HCT116 (cell line): ENCODE measurements at regions not wholly inside any gene's neighbourhood (a gene's known extent, or its start where the extent isn't known, plus 50 kb on each side); places are given as distances from the start of the nearest gene placed in this dataset.

Experiments used
- ATAC-seq: fragments of 200-7000 bp; cut with Tn5 transposase; 2 replicates; pipeline ENCODE4 v1.9.1; 2020; ENCODE audit warnings: mild to moderate bottlenecking, moderate library complexity
- BruUV-seq: library from RNA; stranded (reverse); fragments of 400-500 nt; replicated peaks from 2 replicates; lab custom pipeline; 2021; lab: Mats Ljungman, UMichigan
- CTCF ChIA-PET: fragments of 300-600 bp; sonication (Branson Sonifier 250); formaldehyde crosslinking; loops from one replicate; lab custom pipeline; 2021; ENCODE audit warnings: antibody characterized with exemption; lab: Charles Lee
- POLR2A ChIA-PET: fragments of 300-600, 350-600 bp; sonication (Branson Sonifier 250); formaldehyde crosslinking; loops from one replicate; lab custom pipeline; 2021; ENCODE audit warnings: antibody characterized with exemption; lab: Charles Lee
- RAD21 ChIA-PET, 2 experiments: fragments of 300-600 bp; sonication (Branson Sonifier 250); formaldehyde crosslinking; loops; one replicate each; lab custom pipeline; 2023; ENCODE audit warnings: low total read pairs in 2 of 2; ENCODE audit not compliant: uncharacterized antibody in 2 of 2, unreplicated experiment in 2 of 2, low non-redundant PET in 1 of 2; lab: Charles Lee
- DNase-seq: peaks from one replicate; pipeline ENCODE4 v3.0.0-alpha.2; 2010; ENCODE audit warnings: low read depth, low spot score
- H2AFZ ChIP-seq: fragments of 200-600 bp; shearing (Covaris generic), sonication (generic); 2 replicates; pipeline ENCODE4 v1.6.1; 2017; ENCODE audit warnings: low read depth, mixed run types, mixed read lengths, antibody characterized with exemption, low read length; ENCODE audit not compliant: poor library complexity, severe bottlenecking
- H3K27ac ChIP-seq: 2 replicates; pipeline ENCODE4 v1.5.1; 2012; ENCODE audit warnings: low read depth, low read length
- H3K27me3 ChIP-seq: fragments of 200-600 bp; sonication (generic); 2 replicates; pipeline ENCODE4 v1.6.1; 2016; ENCODE audit warnings: mixed run types, low read length, mixed read lengths; ENCODE audit not compliant: insufficient read depth
- H3K36me3 ChIP-seq, 2 experiments: fragments of 200-500 bp in 1 of 2; fragments of 200-600 bp in 1 of 2; sonication (Bioruptor generic) in 1 of 2; sonication (generic) in 1 of 2; 2 replicates each; pipeline versions ENCODE4 v1.5.1 to v1.6.1; 2014 to 2016; ENCODE audit warnings: low read length in 2 of 2, inconsistent platforms in 1 of 2, mixed read lengths in 1 of 2, mixed run types in 1 of 2; ENCODE audit not compliant: insufficient read depth in 2 of 2, control insufficient read depth in 1 of 2
- H3K4me1 ChIP-seq, 2 experiments: fragments of 200-600 bp in 1 of 2; sonication (generic) in 1 of 2; 2 replicates each; pipeline versions ENCODE4 v1.5.1 to v1.6.1; 2012 to 2017; ENCODE audit warnings: low read length in 2 of 2, inconsistent platforms in 1 of 2, mild to moderate bottlenecking in 1 of 2, mixed read lengths in 1 of 2, mixed run types in 1 of 2, moderate library complexity in 1 of 2; ENCODE audit not compliant: insufficient read depth in 2 of 2, control insufficient read depth in 1 of 2
- H3K4me2 ChIP-seq: fragments of 200-600 bp; sonication (generic); 2 replicates; pipeline ENCODE4 v1.6.1; 2017; ENCODE audit warnings: mixed run types, low read length, mixed read lengths
- H3K4me3 ChIP-seq, 2 experiments: fragments of 200-600 bp in 1 of 2; sonication (generic) in 1 of 2; replicated peaks in 1 of 2; 2 replicates each; pipeline ENCODE4 v1.5.1; 2011 to 2016; ENCODE audit warnings: low read length in 2 of 2, control low read depth in 1 of 2, low read depth in 1 of 2, mild to moderate bottlenecking in 1 of 2, mixed read lengths in 1 of 2, mixed run types in 1 of 2
- H3K79me2 ChIP-seq: fragments of 200-600 bp; sonication (generic); 2 replicates; pipeline ENCODE4 v1.6.1; 2017; ENCODE audit warnings: mild to moderate bottlenecking, mixed run types, low read length, moderate library complexity, mixed read lengths; ENCODE audit not compliant: insufficient read depth
- H3K9ac ChIP-seq: fragments of 200-600 bp; sonication (generic); 2 replicates; pipeline ENCODE4 v1.6.1; 2016; ENCODE audit warnings: low read length, mixed read lengths
- H3K9me2 ChIP-seq: fragments of 200-600 bp; sonication (generic), shearing (Covaris generic); 2 replicates; pipeline ENCODE4 v1.6.1; 2017; ENCODE audit warnings: mixed run types, mild to moderate bottlenecking, moderate library complexity; ENCODE audit not compliant: insufficient read depth
- H3K9me3 ChIP-seq, 2 experiments: fragments of 200-500 bp in 1 of 2; fragments of 200-600 bp in 1 of 2; sonication (Bioruptor generic) in 1 of 2; sonication (generic) in 1 of 2; 2 replicates each; pipeline ENCODE4 v1.6.1; 2014 to 2017; ENCODE audit warnings: low read length in 2 of 2, mixed read lengths in 2 of 2, inconsistent platforms in 1 of 2, low read depth in 1 of 2, mild to moderate bottlenecking in 1 of 2, mixed run types in 1 of 2, moderate library complexity in 1 of 2; ENCODE audit not compliant: control insufficient read depth in 1 of 2, insufficient read depth in 1 of 2
- H4K20me1 ChIP-seq: fragments of 200-600 bp; sonication (generic), shearing (Covaris generic); 2 replicates; pipeline ENCODE4 v1.6.1; 2017; ENCODE audit warnings: mixed run types, mild to moderate bottlenecking, moderate library complexity; ENCODE audit not compliant: insufficient read depth
- ATF3 ChIP-seq: IDR thresholded peaks from 2 replicates; pipeline ENCODE4 v1.6.1; 2012
- CBX3 ChIP-seq: IDR thresholded peaks from 2 replicates; pipeline ENCODE4 v1.6.1; 2012; ENCODE audit warnings: low read depth
- CEBPB ChIP-seq: IDR thresholded peaks from 2 replicates; pipeline ENCODE4 v1.6.1; 2012; ENCODE audit warnings: low read depth
- CTCF ChIP-seq, 3 experiments: fragments of 200-600 bp in 1 of 3; sonication (generic) in 1 of 3; IDR thresholded peaks in 2 of 3; conservative IDR thresholded peaks in 1 of 3; 2 replicates each; pipeline ENCODE4 v1.5.1; 2012 to 2017; ENCODE audit warnings: low read depth in 2 of 3, low read length in 2 of 3, antibody characterized with exemption in 1 of 3, borderline replicate concordance in 1 of 3, control low read depth in 1 of 3, mild to moderate bottlenecking in 1 of 3, mixed read lengths in 1 of 3, mixed run types in 1 of 3, moderate library complexity in 1 of 3; ENCODE audit not compliant: insufficient read depth in 1 of 3
- EGR1 ChIP-seq: IDR thresholded peaks from 2 replicates; pipeline ENCODE4 v1.6.1; 2012; ENCODE audit warnings: low read depth
- ELF1 ChIP-seq: IDR thresholded peaks from 2 replicates; pipeline ENCODE4 v1.6.1; 2012; ENCODE audit warnings: low read depth, borderline replicate concordance
- EZH2 ChIP-seq: fragments of 200-600 bp; sonication (generic); IDR thresholded peaks from 2 replicates; pipeline ENCODE4 v1.6.1; 2017; ENCODE audit warnings: antibody characterized with exemption, mixed run types
- EZH2phosphoT487 ChIP-seq: fragments of 200-600 bp; IDR thresholded peaks from 2 replicates; pipeline ENCODE4 v1.6.1; 2018; ENCODE audit warnings: antibody characterized with exemption, borderline replicate concordance
- JUND ChIP-seq: IDR thresholded peaks from 2 replicates; pipeline ENCODE4 v1.6.1; 2012
- MAX ChIP-seq: IDR thresholded peaks from 2 replicates; pipeline ENCODE4 v1.6.1; 2012
- POLR2A ChIP-seq: IDR thresholded peaks from 2 replicates; pipeline ENCODE4 v1.7.0; 2011; ENCODE audit warnings: borderline replicate concordance; ENCODE audit not compliant: insufficient read depth, insufficient read length; ENCODE audit errors: extremely low read depth
- RAD21 ChIP-seq: IDR thresholded peaks from 2 replicates; pipeline ENCODE4 v1.6.1; 2012; ENCODE audit warnings: low read depth, mild to moderate bottlenecking
- REST ChIP-seq: IDR thresholded peaks from 2 replicates; pipeline ENCODE4 v1.6.1; 2012; ENCODE audit warnings: low read depth
- SIN3A ChIP-seq: IDR thresholded peaks from 2 replicates; pipeline ENCODE4 v1.6.1; 2012; ENCODE audit warnings: low read depth
- SP1 ChIP-seq: IDR thresholded peaks from 2 replicates; pipeline ENCODE4 v1.6.1; 2012; ENCODE audit warnings: low read depth
- SRF ChIP-seq: IDR thresholded peaks from 2 replicates; pipeline ENCODE4 v1.6.1; 2012; ENCODE audit warnings: low read depth
- TCF7L2 ChIP-seq: IDR thresholded peaks from 2 replicates; pipeline ENCODE4 v1.7.0; 2011; ENCODE audit warnings: borderline replicate concordance, inconsistent platforms; ENCODE audit not compliant: insufficient read depth, insufficient read length; ENCODE audit errors: extremely low read depth
- YY1 ChIP-seq: IDR thresholded peaks from 2 replicates; pipeline ENCODE4 v1.6.1; 2011; ENCODE audit warnings: low read length, low read depth, moderate library complexity, mild to moderate bottlenecking; ENCODE audit not compliant: insufficient replicate concordance; ENCODE audit errors: extremely low read depth
- ZNF274 ChIP-seq: fragments of 200-500 bp; sonication (Bioruptor generic); IDR thresholded peaks from 2 replicates; pipeline ENCODE4 v1.6.1; 2014; ENCODE audit warnings: mild to moderate bottlenecking, low read depth, low read length, inconsistent platforms
- intact Hi-C: fragments of 100-400 bp; cut with micrococcal nuclease; formaldehyde crosslinking; loops from 2 replicates; pipeline ENCODE4 v1.10.0; 2022

- no TSS peak for BruUV-seq
- H3K36me3 ChIP-seq, result no peaks in the 10 kb centered on the region
- no peak overlapping the region for H3K4me3 ChIP-seq
- H3K4me2 ChIP-seq, result no peak overlapping the region
- TF ChIP-seq RAD21 (no peak), EZH2phosphoT487 (no peak), REST (no peak), SIN3A (no peak), SRF (no peak), CBX3 (no peak), ATF3 (no peak), YY1 (no peak), TCF7L2 (no peak), ZNF274 (no peak), EZH2 (no peak), ELF1 (no peak), MAX (no peak), SP1 (no peak), JUND (no peak), CEBPB (no peak), POLR2A (no peak), CTCF (IDR thresholded peaks at IDR 0.05 in 2 of 3, conservative IDR thresholded peaks at IDR 0.05 in 1 of 3; ENCODE audit: borderline replicate concordance in 1 of 3, insufficient read depth in 1 of 3, low read depth in 2 of 3, low read length in 2 of 3) (no peak), EGR1 (no peak)
- ATAC-seq (no peak), DNase-seq (no peak)
- H4K20me1 ChIP-seq, result no peaks in the 10 kb centered on the region; the same call in 1 of the 2 replicates
- no peaks in the 10 kb centered on the region for H3K27me3 ChIP-seq
- ChIA-PET CTCF (no interaction called here), POLR2A (no interaction called here), RAD21 (no interaction called here)
- intact Hi-C loops, result no loop called here
- no peaks in the 10 kb centered on the region for H3K79me2 ChIP-seq
- no peak overlapping the region for H2AFZ ChIP-seq
- no peak overlapping the region for H3K27ac ChIP-seq
- H3K9ac ChIP-seq, result no peak overlapping the region
- no peaks in the 10 kb centered on the region for H3K4me1 ChIP-seq
- H3K9me2 ChIP-seq, result no peaks in the 10 kb centered on the region
- peaks cover 11 to 24% of the 10 kb centered on the region in 2 experiments for H3K9me3 ChIP-seq
Observed at GRCh38 chr5:30398423-30398822, 795.1 kb upstream of the CDH6 start.
